GM12872 (cell line): ENCODE measurements at regions not wholly inside any gene's neighbourhood (a gene's known extent, or its start where the extent isn't known, plus 50 kb on each side); places are given as distances from the start of the nearest gene placed in this dataset.

Experiments
- CTCF ChIP-seq: IDR thresholded peaks from 3 replicates; pipeline ENCODE4 v1.5.1; 2011; ENCODE audit warnings: low read depth, mild to moderate bottlenecking, low read length, moderate library complexity; ENCODE audit not compliant: insufficient read depth

- TF ChIP-seq CTCF: no peak
Measured at GRCh38 chr3:118146658-118147375, 887.8 kb downstream of the IGSF11 start.

DNA sequence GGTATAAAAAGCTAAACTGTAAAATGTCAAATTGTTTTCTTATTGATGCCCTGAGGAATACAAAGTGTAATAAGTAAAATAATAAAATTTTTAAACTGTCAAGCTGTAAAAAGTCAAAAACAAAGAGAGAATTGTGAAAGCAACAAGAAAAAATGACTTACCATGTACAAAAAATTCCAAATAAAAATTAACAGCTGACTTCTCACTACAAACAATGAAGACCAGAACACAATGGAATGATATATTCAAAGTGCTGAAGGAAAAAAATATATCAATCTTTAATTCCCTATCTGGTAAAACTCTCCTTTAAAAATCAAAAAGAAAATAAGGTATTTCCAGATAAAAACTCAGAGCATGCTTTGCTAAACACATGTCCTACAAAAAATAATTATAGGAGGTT is 883.5 kb downstream of the IGSF11 start:
- no peak for TF ChIP-seq CTCF

GRCh38 chr3:118165413-118165812 is 869.2 kb downstream of the IGSF11 start:
- no peak for TF ChIP-seq CTCF

DNA sequence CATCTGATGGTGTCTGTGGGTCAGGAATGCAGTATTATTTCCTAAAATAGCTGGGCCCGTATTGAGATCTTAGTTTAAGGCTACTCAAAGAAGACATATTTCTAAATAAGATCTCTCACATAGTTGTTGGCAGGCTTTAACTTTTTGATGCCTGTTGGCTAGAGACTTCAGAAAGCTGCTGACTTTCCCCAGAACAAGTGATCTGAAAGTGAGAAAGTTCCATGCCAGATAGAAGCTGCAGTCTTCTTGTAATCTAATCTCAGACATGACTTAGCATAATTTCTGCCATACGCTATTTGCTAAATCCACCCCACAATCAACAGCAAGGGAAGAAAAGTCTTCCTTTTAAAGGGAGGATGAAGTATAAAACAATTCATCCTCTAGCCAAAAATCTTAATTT is 867.1 kb downstream of the IGSF11 start:
- no peak for TF ChIP-seq CTCF

DNA sequence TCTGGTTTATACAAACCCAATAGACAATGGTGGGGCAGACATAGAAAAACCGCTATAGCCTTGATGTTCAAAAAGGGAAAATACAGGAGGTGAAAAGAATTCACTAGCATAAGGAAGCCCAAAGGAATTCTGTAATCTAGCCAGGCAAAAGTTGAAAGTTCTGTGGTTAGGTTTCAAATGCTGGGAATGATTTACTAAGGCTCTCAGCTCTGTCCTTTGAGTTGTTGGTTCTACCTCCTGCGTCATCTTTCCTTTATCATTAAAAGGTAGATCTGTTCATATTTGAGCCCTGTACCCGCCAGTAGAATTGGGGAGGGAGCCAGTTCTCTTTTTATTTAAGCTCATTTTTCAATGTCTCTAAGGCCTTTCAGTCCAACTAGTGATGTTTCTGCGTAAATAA is 866.5 kb downstream of the IGSF11 start:
- no peak for TF ChIP-seq CTCF

DNA sequence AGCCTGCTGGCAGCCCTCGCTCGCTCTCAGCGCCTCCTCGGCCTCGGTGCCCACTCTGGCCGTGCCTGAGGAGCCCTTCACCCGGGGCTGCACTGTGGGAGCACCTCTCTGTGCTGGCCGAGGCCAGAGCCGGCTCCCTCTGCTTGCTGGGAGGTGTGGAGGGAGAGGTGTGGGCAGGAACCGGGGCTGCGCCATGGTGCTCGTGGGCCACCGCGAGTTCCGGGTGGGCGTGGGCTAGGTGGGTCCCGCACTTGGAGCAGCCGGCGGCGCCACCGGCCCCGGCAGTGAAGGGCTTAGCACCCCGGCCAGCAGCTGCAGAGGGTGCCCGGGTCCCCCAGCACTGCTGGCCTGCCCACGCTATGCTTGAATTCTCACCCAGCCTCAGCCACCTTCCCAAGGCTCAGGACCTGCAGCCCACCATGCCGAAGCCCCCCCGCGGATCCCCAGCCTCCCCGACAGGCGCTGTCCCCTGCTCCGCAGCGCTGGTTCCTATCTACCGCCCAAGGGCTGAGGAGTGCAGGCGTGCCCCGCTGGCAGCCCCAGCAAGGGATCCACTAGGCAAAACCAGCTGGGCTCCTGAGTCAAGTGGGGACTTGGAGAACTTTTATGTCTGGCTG is 863.3 kb downstream of the IGSF11 start:
- TF ChIP-seq CTCF: no peak

GRCh38 chr3:118180853-118181252 is 853.8 kb downstream of the IGSF11 start:
- TF ChIP-seq CTCF: no peak

- TF ChIP-seq CTCF: no peak
Measured at GRCh38 chr3:118181274-118181673, 853.4 kb downstream of the IGSF11 start.
